Epithelial cell of esophagus (primary cell): ENCODE measurements at regions not wholly inside any gene's neighbourhood (a gene's known extent, or its start where the extent isn't known, plus 50 kb on each side); places are given as distances from the start of the nearest gene placed in this dataset.
A peak's percentile ranks its signal among the peaks of the same experiment; 100 is the strongest.

Experiments used
- DNase-seq: peaks from one replicate; pipeline ENCODE4 v3.0.0; 2010; ENCODE audit warnings: low read depth
- H3K4me3 ChIP-seq: 2 replicates; pipeline ENCODE4 v1.5.1; 2011; ENCODE audit warnings: mild to moderate bottlenecking, low read length, control low read depth
- TF ChIP-seq, protein P1 (sequence below): IDR thresholded peaks from 2 replicates; pipeline ENCODE4 v1.5.1; 2011; ENCODE audit warnings: low read depth, mild to moderate bottlenecking, low read length, control low read depth, inconsistent platforms; ENCODE audit not compliant: insufficient read depth; ENCODE audit errors: missing control alignments

- DNase-seq: no peak
- no peak overlapping the region for H3K4me3 ChIP-seq
- TF ChIP-seq, protein P1, sequence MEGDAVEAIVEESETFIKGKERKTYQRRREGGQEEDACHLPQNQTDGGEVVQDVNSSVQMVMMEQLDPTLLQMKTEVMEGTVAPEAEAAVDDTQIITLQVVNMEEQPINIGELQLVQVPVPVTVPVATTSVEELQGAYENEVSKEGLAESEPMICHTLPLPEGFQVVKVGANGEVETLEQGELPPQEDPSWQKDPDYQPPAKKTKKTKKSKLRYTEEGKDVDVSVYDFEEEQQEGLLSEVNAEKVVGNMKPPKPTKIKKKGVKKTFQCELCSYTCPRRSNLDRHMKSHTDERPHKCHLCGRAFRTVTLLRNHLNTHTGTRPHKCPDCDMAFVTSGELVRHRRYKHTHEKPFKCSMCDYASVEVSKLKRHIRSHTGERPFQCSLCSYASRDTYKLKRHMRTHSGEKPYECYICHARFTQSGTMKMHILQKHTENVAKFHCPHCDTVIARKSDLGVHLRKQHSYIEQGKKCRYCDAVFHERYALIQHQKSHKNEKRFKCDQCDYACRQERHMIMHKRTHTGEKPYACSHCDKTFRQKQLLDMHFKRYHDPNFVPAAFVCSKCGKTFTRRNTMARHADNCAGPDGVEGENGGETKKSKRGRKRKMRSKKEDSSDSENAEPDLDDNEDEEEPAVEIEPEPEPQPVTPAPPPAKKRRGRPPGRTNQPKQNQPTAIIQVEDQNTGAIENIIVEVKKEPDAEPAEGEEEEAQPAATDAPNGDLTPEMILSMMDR: no peak
Observed at GRCh38 chrX:76996641-76997040, 450.5 kb upstream of the FGF16 start.

GRCh38 chrX:77003530-77003929 is 443.7 kb upstream of the FGF16 start:
- no peak overlapping the region for H3K4me3 ChIP-seq
- DNase-seq: no peak
- TF ChIP-seq, protein P1: no peak

GRCh38 chrX:77003956-77004355 is 443.2 kb upstream of the FGF16 start:
- no peak for DNase-seq
- TF ChIP-seq, protein P1: no peak
- H3K4me3 ChIP-seq: no peak overlapping the region

- DNase-seq: peak; percentile 50
- no peak overlapping the region for H3K4me3 ChIP-seq
- TF ChIP-seq, protein P1: no peak
Observed at GRCh38 chrX:77009691-77010090, 437.5 kb upstream of the FGF16 start.

DNA sequence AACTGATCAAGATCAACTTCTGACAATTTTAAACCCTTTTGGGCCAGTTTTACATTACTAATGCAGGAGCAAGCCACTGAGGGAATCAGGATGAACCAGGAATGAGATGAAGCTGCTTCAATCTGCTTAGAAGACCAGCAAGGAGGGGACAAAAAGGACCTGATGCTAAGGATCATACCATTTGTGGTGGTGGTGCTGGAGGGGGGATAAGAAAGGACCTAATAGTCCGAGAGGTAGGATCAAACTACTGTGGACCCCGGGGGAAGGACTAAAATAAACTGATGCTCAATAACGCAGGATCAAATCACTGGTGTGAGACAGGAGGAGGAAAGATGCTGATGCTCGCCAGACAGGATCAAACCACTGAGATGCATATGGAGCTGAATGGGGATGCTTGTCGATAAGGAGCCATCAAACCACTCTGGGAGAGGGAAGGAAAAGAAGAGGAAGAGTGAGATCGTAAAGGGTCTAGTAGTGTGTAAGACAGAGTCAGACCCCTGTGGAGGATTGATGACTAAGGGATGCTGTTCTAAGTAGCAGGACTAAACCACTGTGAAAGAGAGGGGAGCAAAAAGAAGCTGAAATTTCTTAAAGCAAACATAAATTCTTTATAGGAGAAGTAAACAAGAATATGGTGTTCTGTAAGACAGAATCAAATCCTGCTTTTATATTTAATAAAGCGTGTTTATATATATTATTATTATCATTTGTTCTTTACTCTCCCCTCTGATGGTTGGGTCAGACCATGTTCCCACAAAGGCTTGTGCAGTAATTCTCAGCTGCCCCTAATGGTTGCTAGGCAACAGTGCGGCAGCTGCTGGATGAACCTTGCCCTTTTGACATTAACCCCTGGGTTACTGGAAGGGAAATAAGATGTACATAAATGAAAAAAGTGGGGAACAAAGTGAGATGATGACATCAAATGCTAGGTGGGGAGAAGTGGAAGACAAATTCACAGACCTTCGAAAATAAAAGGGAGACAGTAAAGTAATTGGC is 432.5 kb upstream of the FGF16 start:
- TF ChIP-seq, protein P1: no peak
- no peak for DNase-seq
- no peak overlapping the region for H3K4me3 ChIP-seq

GRCh38 chrX:77017093-77017492 is 430.1 kb upstream of the FGF16 start:
- no peak for DNase-seq
- TF ChIP-seq, protein P1: no peak
- H3K4me3 ChIP-seq: no peak overlapping the region

DNA sequence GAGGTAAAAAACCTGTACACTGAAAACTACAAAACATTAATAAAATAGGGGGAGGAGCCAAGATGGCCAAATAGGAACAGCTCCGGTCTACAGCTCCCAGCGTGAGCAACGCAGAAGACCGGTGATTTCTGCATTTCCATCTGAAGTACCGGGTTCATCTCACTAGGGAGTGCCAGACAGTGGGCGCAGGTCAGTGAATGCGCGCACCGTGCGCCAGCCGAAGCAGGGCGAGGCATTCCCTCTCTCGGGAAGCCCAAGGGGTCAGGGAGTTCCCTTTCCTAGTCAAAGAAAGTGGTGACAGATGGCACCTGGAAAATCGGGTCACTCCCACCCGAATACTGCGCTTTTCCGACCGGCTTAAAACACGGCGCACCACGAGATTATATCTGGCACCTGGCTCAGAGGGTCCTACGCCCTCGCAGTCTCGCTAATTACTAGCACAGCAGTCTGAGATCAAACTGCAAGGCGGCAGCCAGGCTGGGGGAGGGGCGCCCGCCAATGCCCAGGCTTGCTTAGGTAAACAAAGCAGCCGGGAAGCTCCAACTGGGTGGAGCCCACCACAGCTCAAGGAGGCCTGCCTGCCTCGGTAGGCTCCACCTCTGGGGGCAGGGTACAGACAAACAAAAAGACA is 400.9 kb upstream of the FGF16 start:
- H3K4me3 ChIP-seq: peak overlapping the region; percentile 2
- DNase-seq: peak; percentile 0
